Caco-2 (cell line): ENCODE measurements at regions not wholly inside any gene's neighbourhood (a gene's known extent, or its start where the extent isn't known, plus 50 kb on each side); places are given as distances from the start of the nearest gene placed in this dataset.

Source experiments
- BruUV-seq: library from RNA; stranded (reverse); fragments of 400-500 nt; replicated peaks from 2 replicates; lab custom pipeline; 2021; lab: Mats Ljungman, UMichigan
- CTCF ChIA-PET: fragments of 300-600 bp; sonication (Branson Sonifier 250); formaldehyde crosslinking; loops from one replicate; lab custom pipeline; 2022; ENCODE audit warnings: antibody characterized with exemption; lab: Charles Lee
- POLR2A ChIA-PET: fragments of 300-600 bp; sonication (Branson Sonifier 250); formaldehyde crosslinking; loops from one replicate; lab custom pipeline; 2022; ENCODE audit warnings: antibody characterized with exemption; lab: Charles Lee
- DNase-seq, 2 experiments: peaks; one replicate each; pipeline versions ENCODE4 v3.0.0 to v3.0.0-alpha.2; 2020 to 2022
- H3K27me3 ChIP-seq: replicated peaks from 2 replicates; pipeline ENCODE4 v1.6.0; 2011; ENCODE audit warnings: low read length; ENCODE audit not compliant: control insufficient read depth, insufficient read depth
- H3K36me3 ChIP-seq: 2 replicates; pipeline ENCODE4 v1.5.1; 2011; ENCODE audit warnings: low read length; ENCODE audit not compliant: control insufficient read depth, insufficient read depth
- H3K4me1 ChIP-seq: fragments of 250-450 bp; sonication (Bioruptor Pico); 2 replicates; pipeline ENCODE4 v1.5.1; 2020; ENCODE audit warnings: mild to moderate bottlenecking
- H3K4me3 ChIP-seq: 2 replicates; pipeline ENCODE4 v1.5.1; 2011; ENCODE audit warnings: low read depth, mild to moderate bottlenecking, control low read depth, low read length
- H3K9me3 ChIP-seq: fragments of 250-450 bp; sonication (Bioruptor Pico); 2 replicates; pipeline ENCODE4 v1.5.1; 2020; ENCODE audit warnings: mild to moderate bottlenecking, moderate library complexity
- H3K27ac Mint-ChIP-seq: one replicate; pipeline ENCODE4 v1.8.0; 2022; ENCODE audit warnings: mixed read lengths; ENCODE audit not compliant: unreplicated experiment
- H3K27me3 Mint-ChIP-seq: one replicate; pipeline ENCODE4 v1.8.0; 2022; ENCODE audit warnings: mixed read lengths; ENCODE audit not compliant: insufficient read depth, unreplicated experiment
- H3K36me3 Mint-ChIP-seq: one replicate; pipeline ENCODE4 v1.8.0; 2022; ENCODE audit warnings: mild to moderate bottlenecking, mixed read lengths; ENCODE audit not compliant: insufficient read depth, unreplicated experiment
- H3K4me1 Mint-ChIP-seq: one replicate; pipeline ENCODE4 v1.8.0; 2022; ENCODE audit warnings: low read depth, mixed read lengths; ENCODE audit not compliant: unreplicated experiment
- H3K4me3 Mint-ChIP-seq: one replicate; pipeline ENCODE4 v1.8.0; 2022; ENCODE audit warnings: mild to moderate bottlenecking, moderate library complexity, mixed read lengths; ENCODE audit not compliant: unreplicated experiment
- H3K9me3 Mint-ChIP-seq: one replicate; pipeline ENCODE4 v1.8.0; 2022; ENCODE audit warnings: mixed read lengths; ENCODE audit not compliant: unreplicated experiment
- CTCF ChIP-seq, 2 experiments: fragments of 200-600 bp in 1 of 2; IDR thresholded peaks; 1 replicate in 1 of 2; 2 replicates in 1 of 2; pipeline versions ENCODE4 v1.5.1 to v1.8.0; 2011 to 2022; ENCODE audit warnings: antibody characterized with exemption in 1 of 2, control low read depth in 1 of 2, inconsistent platforms in 1 of 2, low read depth in 1 of 2, low read length in 1 of 2, mild to moderate bottlenecking in 1 of 2, moderate library complexity in 1 of 2; ENCODE audit not compliant: insufficient read depth in 1 of 2, severe bottlenecking in 1 of 2, unreplicated experiment in 1 of 2
- intact Hi-C: fragments of 100-400 bp; cut with micrococcal nuclease; formaldehyde crosslinking; loops from one replicate; pipeline ENCODE4 v1.10.0; 2022; ENCODE audit not compliant: unreplicated experiment

GRCh38 chr10:59025981-59026765 lies 150.3 kb upstream of the PHYHIPL start:
- Histone ChIP-seq H3K4me3 (no peak overlapping the region), H3K4me1 (no peaks in the 10 kb centered on the region; the same call in 1 of the 2 replicates), H3K27me3 (no peaks in the 10 kb centered on the region), H3K36me3 (no peaks in the 10 kb centered on the region), H3K9me3 (no peaks in the 10 kb centered on the region)
- intact Hi-C loops: no loop called here
- TF ChIP-seq CTCF (IDR thresholded peaks at IDR 0.05; ENCODE audit: insufficient read depth in 1 of 2, low read depth in 1 of 2, low read length in 1 of 2, severe bottlenecking in 1 of 2, unreplicated experiment in 1 of 2): no peak
- H3K27ac Mint-ChIP-seq: no peak overlapping the region
- POLR2A ChIA-PET: no interaction called here
- CTCF ChIA-PET: interaction anchor here (0.6 kb wide), 1 partner anchor 97 kb away, joined by 7 read pairs; no protein-coding TSS in a partner anchor
- no peak for DNase-seq
- H3K4me3 Mint-ChIP-seq: no peak overlapping the region
- no TSS peak for BruUV-seq
- H3K4me1 Mint-ChIP-seq: peaks cover 9% of the 10 kb centered on the region
- H3K36me3 Mint-ChIP-seq: no peaks in the 10 kb centered on the region
- peaks cover 23% of the 10 kb centered on the region for H3K9me3 Mint-ChIP-seq
- no peaks in the 10 kb centered on the region for H3K27me3 Mint-ChIP-seq

GRCh38 chr10:59027975-59028655 lies 148.3 kb upstream of the PHYHIPL start:
- Histone ChIP-seq H3K9me3 (no peaks in the 10 kb centered on the region), H3K4me3 (no peak overlapping the region), H3K4me1 (no peaks in the 10 kb centered on the region; the same call in 1 of the 2 replicates), H3K27me3 (no peaks in the 10 kb centered on the region), H3K36me3 (no peaks in the 10 kb centered on the region)
- Mint-ChIP-seq H3K9me3 (peaks cover 23% of the 10 kb centered on the region), H3K36me3 (no peaks in the 10 kb centered on the region), H3K4me3 (no peak overlapping the region), H3K4me1 (peaks cover 9% of the 10 kb centered on the region), H3K27me3 (no peaks in the 10 kb centered on the region), H3K27ac (no peak overlapping the region)
- CTCF ChIA-PET: no interaction called here
- intact Hi-C loops: no loop called here
- POLR2A ChIA-PET: no interaction called here
- no peak for TF ChIP-seq CTCF (IDR thresholded peaks at IDR 0.05; ENCODE audit: insufficient read depth in 1 of 2, low read depth in 1 of 2, low read length in 1 of 2, severe bottlenecking in 1 of 2, unreplicated experiment in 1 of 2)
- BruUV-seq: no TSS peak
- no peak for DNase-seq

GRCh38 chr10:59033622-59034021 lies 142.8 kb upstream of the PHYHIPL start:
- no peaks in the 10 kb centered on the region for H3K9me3 ChIP-seq
- TF ChIP-seq CTCF (IDR thresholded peaks at IDR 0.05; ENCODE audit: insufficient read depth in 1 of 2, low read depth in 1 of 2, low read length in 1 of 2, severe bottlenecking in 1 of 2, unreplicated experiment in 1 of 2): no peak
- H3K36me3 Mint-ChIP-seq: no peaks in the 10 kb centered on the region
- CTCF ChIA-PET: no interaction called here
- H3K36me3 ChIP-seq: no peaks in the 10 kb centered on the region
- peaks cover 15% of the 10 kb centered on the region for H3K9me3 Mint-ChIP-seq
- no peaks in the 10 kb centered on the region for H3K27me3 ChIP-seq
- no peak overlapping the region for H3K27ac Mint-ChIP-seq
- no peak overlapping the region for H3K4me3 Mint-ChIP-seq
- H3K4me1 ChIP-seq: peaks cover 15% of the 10 kb centered on the region
- intact Hi-C loops: no loop called here
- no peak overlapping the region for H3K4me3 ChIP-seq
- no TSS peak for BruUV-seq
- peaks cover 18% of the 10 kb centered on the region for H3K4me1 Mint-ChIP-seq
- H3K27me3 Mint-ChIP-seq: no peaks in the 10 kb centered on the region
- no peak for DNase-seq
- POLR2A ChIA-PET: no interaction called here
